ENCODE measurements at regions not wholly inside any gene's neighbourhood (a gene's known extent, or its start where the extent isn't known, plus 50 kb on each side); places are given as distances from the start of the nearest gene placed in this dataset.

DNA sequence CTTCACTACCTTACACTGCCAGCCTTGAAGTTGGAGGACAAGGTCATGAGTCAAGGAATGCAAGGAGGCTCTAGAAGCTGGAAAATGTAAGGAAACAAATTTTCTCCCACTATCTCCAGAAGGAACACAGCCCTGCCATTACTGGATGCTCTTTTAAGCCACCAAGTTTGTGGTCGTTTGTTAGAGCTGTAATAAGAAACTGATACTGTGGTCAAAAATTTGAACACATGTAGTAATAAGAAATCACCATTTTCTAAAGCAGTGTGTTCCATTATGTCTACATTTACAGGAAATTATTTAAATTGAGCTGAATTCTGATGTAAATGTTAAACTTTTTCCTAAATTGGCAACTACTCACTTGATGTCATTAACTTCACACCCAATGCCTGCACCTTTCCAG is 729.0 kb downstream of the KCNJ3 start:
- Histone ChIP-seq H3K9me3 (ENCODE audit: control insufficient read depth, insufficient read depth, low read length) (0 out of 2 replicates have a peak, but pooled peaks cover 3% of the 10 kb centered on the region), H2AK9ac (replicated peaks; ENCODE audit: low read depth, low read length, poor library complexity) (no peak overlapping the region), H3K4ac (ENCODE audit: low read depth, low read length) (no peak overlapping the region), H3K4me1 (ENCODE audit: control insufficient read depth, insufficient read depth, low read length) (no peaks in the 10 kb centered on the region), H3K56ac (ENCODE audit: extremely low read depth, insufficient read depth, low read length) (no peak overlapping the region), H3K79me1 (ENCODE audit: low read depth in 1 of 2, low read length in 2 of 2) (no peaks in the 10 kb centered on the region), H3K36me3 (ENCODE audit: control insufficient read depth, insufficient read depth, low read length) (no peaks in the 10 kb centered on the region), H2AK5ac (ENCODE audit: low read depth, low read length) (no peak overlapping the region), H3K23ac (ENCODE audit: low read depth, low read length) (no peak overlapping the region), H2BK20ac (ENCODE audit: low read depth, low read length) (no peak overlapping the region), H3K27ac (ENCODE audit: insufficient read depth, low read length) (no peak overlapping the region), H4K91ac (ENCODE audit: insufficient read depth, low read depth, low read length) (no peak overlapping the region), H2BK5ac (ENCODE audit: low read depth, low read length, poor library complexity, severe bottlenecking) (no peak overlapping the region), H3K18ac (ENCODE audit: low read depth, low read length) (no peak overlapping the region), H3K9me1 (ENCODE audit: insufficient read depth, low read length) (no peaks in the 10 kb centered on the region), H4K20me1 (ENCODE audit: insufficient read depth, low read length) (no peaks in the 10 kb centered on the region), H3K4me2 (ENCODE audit: low read depth, low read length) (no peak overlapping the region), H4K8ac (ENCODE audit: low read depth in 2 of 2, low read length in 2 of 2) (no peak overlapping the region), H3K4me3 (ENCODE audit: insufficient read depth, low read depth, low read length) (no peak overlapping the region), H3K9ac (ENCODE audit: low read depth, low read length) (no peak overlapping the region), H4K5ac (ENCODE audit: low read depth, low read length) (no peak overlapping the region), H3K14ac (replicated peaks; ENCODE audit: low read depth, low read length) (no peak overlapping the region), H2AFZ (replicated peaks; ENCODE audit: low read length, poor library complexity) (no peak overlapping the region), H2BK120ac (ENCODE audit: low read depth, low read length) (no peak overlapping the region), H2BK15ac (ENCODE audit: low read depth, low read length) (no peak overlapping the region), H3K27me3 (ENCODE audit: control insufficient read depth, insufficient read depth, low read length) (no peaks in the 10 kb centered on the region)
- intact Hi-C loops (cut with micrococcal nuclease) = no loop called here
- dilution Hi-C loops (cut with HindIII; ENCODE audit: low sequenced_read_pairs, unreplicated experiment) = no loop called here
- no peak for TF ChIP-seq RCOR1 (IDR thresholded peaks at IDR 0.05; ENCODE audit: insufficient replicate concordance, low read length)
- no peak for TF ChIP-seq BHLHE40 (IDR thresholded peaks at IDR 0.05; ENCODE audit: low read depth, low read length)
- TF ChIP-seq MAFK (IDR thresholded peaks at IDR 0.05; ENCODE audit: low read depth, low read length) = no peak
- no peak for TF ChIP-seq SMC3 (IDR thresholded peaks at IDR 0.05; ENCODE audit: low read depth, low read length)
- TF ChIP-seq POLR2A (IDR thresholded peaks at IDR 0.05; ENCODE audit: low read depth, low read length) = no peak
- TF ChIP-seq MXI1 (IDR thresholded peaks at IDR 0.05; ENCODE audit: borderline replicate concordance, low read depth, low read length) = no peak
- no peak for TF ChIP-seq RFX5 (IDR thresholded peaks at IDR 0.05; ENCODE audit: low read depth, low read length)
- no peak for TF ChIP-seq CEBPB (IDR thresholded peaks at IDR 0.05; ENCODE audit: low read depth, low read length)
- TF ChIP-seq USF2 (IDR thresholded peaks at IDR 0.05; ENCODE audit: low read depth, low read length) = no peak
- TF ChIP-seq MAZ (IDR thresholded peaks at IDR 0.05; ENCODE audit: borderline replicate concordance, low read depth, low read length) = no peak
- no peak for TF ChIP-seq FOS (IDR thresholded peaks at IDR 0.05; ENCODE audit: low read depth, low read length)
- no peak for TF ChIP-seq CHD1 (IDR thresholded peaks at IDR 0.05; ENCODE audit: low read depth, low read length)
- TF ChIP-seq ELK1 (IDR thresholded peaks at IDR 0.05; ENCODE audit: borderline replicate concordance, low read depth, low read length) = no peak
- no peak for TF ChIP-seq RAD21 (IDR thresholded peaks at IDR 0.05; ENCODE audit: low read length)
- TF ChIP-seq NFE2L2 (IDR thresholded peaks at IDR 0.05; ENCODE audit: low read depth, low read length) = no peak
- TF ChIP-seq, protein P1, sequence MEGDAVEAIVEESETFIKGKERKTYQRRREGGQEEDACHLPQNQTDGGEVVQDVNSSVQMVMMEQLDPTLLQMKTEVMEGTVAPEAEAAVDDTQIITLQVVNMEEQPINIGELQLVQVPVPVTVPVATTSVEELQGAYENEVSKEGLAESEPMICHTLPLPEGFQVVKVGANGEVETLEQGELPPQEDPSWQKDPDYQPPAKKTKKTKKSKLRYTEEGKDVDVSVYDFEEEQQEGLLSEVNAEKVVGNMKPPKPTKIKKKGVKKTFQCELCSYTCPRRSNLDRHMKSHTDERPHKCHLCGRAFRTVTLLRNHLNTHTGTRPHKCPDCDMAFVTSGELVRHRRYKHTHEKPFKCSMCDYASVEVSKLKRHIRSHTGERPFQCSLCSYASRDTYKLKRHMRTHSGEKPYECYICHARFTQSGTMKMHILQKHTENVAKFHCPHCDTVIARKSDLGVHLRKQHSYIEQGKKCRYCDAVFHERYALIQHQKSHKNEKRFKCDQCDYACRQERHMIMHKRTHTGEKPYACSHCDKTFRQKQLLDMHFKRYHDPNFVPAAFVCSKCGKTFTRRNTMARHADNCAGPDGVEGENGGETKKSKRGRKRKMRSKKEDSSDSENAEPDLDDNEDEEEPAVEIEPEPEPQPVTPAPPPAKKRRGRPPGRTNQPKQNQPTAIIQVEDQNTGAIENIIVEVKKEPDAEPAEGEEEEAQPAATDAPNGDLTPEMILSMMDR (conservative IDR thresholded peaks at IDR 0.05; ENCODE audit: low read depth, low read length) = no peak
- no peak for DNase-seq
- BruUV-seq (replicated peaks) = no TSS peak
- ATAC-seq (ENCODE audit: low read depth) = no peak
- ChIA-PET POLR2A (ENCODE audit: unreplicated experiment) (no interaction called here), CTCF (no interaction called here)
- in situ Hi-C loops (cut with MboI; ENCODE audit: low sequenced_read_pairs) = no loop called here
- WGBS, 2 experiments (ENCODE audit: extremely low coverage in 2 of 2, insufficient read length in 1 of 2) = no CpG with 5 or more reads among the region's 1 CpG

All from IMR-90 (cell line).